PC-3 (cell line): ENCODE measurements at regions not wholly inside any gene's neighbourhood (a gene's known extent, or its start where the extent isn't known, plus 50 kb on each side); places are given as distances from the start of the nearest gene placed in this dataset.

Source experiments
- ATAC-seq: fragments of 200-7000 bp; cut with Tn5 transposase; 2 replicates; pipeline ENCODE4 v1.9.1; 2020; ENCODE audit warnings: mild to moderate bottlenecking, moderate library complexity
- BruUV-seq: library from RNA; stranded (reverse); fragments of 400-500 nt; replicated peaks from 2 replicates; lab custom pipeline; 2021; lab: Mats Ljungman, UMichigan
- CTCF ChIA-PET: fragments of 300-600 bp; sonication (Branson Sonifier 250); formaldehyde crosslinking; loops from one replicate; lab custom pipeline; 2022; ENCODE audit warnings: antibody characterized with exemption; lab: Charles Lee
- POLR2A ChIA-PET: fragments of 300-600 bp; sonication (Branson Sonifier 250); formaldehyde crosslinking; loops from one replicate; lab custom pipeline; 2022; ENCODE audit warnings: antibody characterized with exemption; ENCODE audit not compliant: unreplicated experiment; lab: Charles Lee
- DNase-seq: peaks from one replicate; pipeline ENCODE4 v3.0.0-alpha.2; 2015
- H2AFZ ChIP-seq: fragments of 300-600 bp; sonication (generic); 2 replicates; pipeline ENCODE4 v1.6.0; 2016; ENCODE audit warnings: antibody characterized with exemption, low read length
- H3F3A ChIP-seq: fragments of 300-600 bp; sonication (generic); one replicate; pipeline ENCODE4 v1.6.0; 2017; ENCODE audit warnings: antibody characterized with exemption, low read length, control low read depth, mild to moderate bottlenecking; ENCODE audit not compliant: unreplicated experiment
- H3K27ac ChIP-seq: fragments of 300-600 bp; sonication (generic); 2 replicates; pipeline ENCODE4 v1.5.1; 2016; ENCODE audit warnings: mild to moderate bottlenecking, low read length
- H3K27me3 ChIP-seq: fragments of 300-600 bp; sonication (generic); 2 replicates; pipeline ENCODE4 v1.6.1; 2016; ENCODE audit warnings: low read length, mixed read lengths
- H3K36me3 ChIP-seq: fragments of 300-600 bp; sonication (generic); 2 replicates; pipeline ENCODE4 v1.6.1; 2016; ENCODE audit warnings: low read depth, mixed run types, low read length, mixed read lengths
- H3K4me1 ChIP-seq: fragments of 300-600 bp; sonication (generic); 2 replicates; pipeline ENCODE4 v1.5.1; 2016; ENCODE audit warnings: low read length; ENCODE audit not compliant: insufficient read depth
- H3K4me2 ChIP-seq: fragments of 300-600 bp; sonication (generic); 2 replicates; pipeline ENCODE4 v1.6.0; 2016; ENCODE audit warnings: low read length
- H3K4me3 ChIP-seq: fragments of 300-600 bp; sonication (generic); 2 replicates; pipeline ENCODE4 v1.5.1; 2016; ENCODE audit warnings: mild to moderate bottlenecking, low read length, mixed read lengths
- H3K79me2 ChIP-seq: fragments of 300-600 bp; sonication (generic); 2 replicates; pipeline ENCODE4 v1.6.1; 2017; ENCODE audit warnings: low read length, mixed read lengths
- H3K9ac ChIP-seq: fragments of 300-600 bp; sonication (generic); 2 replicates; pipeline ENCODE4 v1.6.0; 2016; ENCODE audit warnings: mild to moderate bottlenecking, low read length
- H3K9me2 ChIP-seq: fragments of 300-600 bp; sonication (generic); replicated peaks from 2 replicates; pipeline ENCODE4 v1.6.1; 2016; ENCODE audit warnings: mixed run types, low read length, mixed read lengths
- H3K9me3 ChIP-seq: fragments of 300-600 bp; sonication (generic); 2 replicates; pipeline ENCODE4 v1.6.1; 2016; ENCODE audit warnings: low read length, mixed read lengths
- H4K20me1 ChIP-seq: fragments of 300-600 bp; sonication (generic); 2 replicates; pipeline ENCODE4 v1.6.1; 2016; ENCODE audit warnings: low read length, mixed read lengths
- CTCF ChIP-seq: fragments of 300-600 bp; sonication (generic); conservative IDR thresholded peaks from 2 replicates; pipeline ENCODE4 v1.5.1; 2017; ENCODE audit warnings: antibody characterized with exemption, low read depth, mild to moderate bottlenecking, low read length
- EZH2 ChIP-seq: fragments of 300-600 bp; sonication (generic); IDR thresholded peaks from one replicate; pipeline ENCODE4 v1.6.1; 2017; ENCODE audit warnings: antibody characterized with exemption, mild to moderate bottlenecking, low read length; ENCODE audit not compliant: unreplicated experiment
- EZH2phosphoT487 ChIP-seq: fragments of 300-600 bp; sonication (generic); IDR thresholded peaks from 2 replicates; pipeline ENCODE4 v1.6.1; 2018; ENCODE audit warnings: mild to moderate bottlenecking, antibody characterized with exemption, low read length, borderline replicate concordance
- intact Hi-C: fragments of 100-400 bp; cut with micrococcal nuclease; formaldehyde crosslinking; loops from 2 replicates; pipeline ENCODE4 v1.9.0; 2023

DNA sequence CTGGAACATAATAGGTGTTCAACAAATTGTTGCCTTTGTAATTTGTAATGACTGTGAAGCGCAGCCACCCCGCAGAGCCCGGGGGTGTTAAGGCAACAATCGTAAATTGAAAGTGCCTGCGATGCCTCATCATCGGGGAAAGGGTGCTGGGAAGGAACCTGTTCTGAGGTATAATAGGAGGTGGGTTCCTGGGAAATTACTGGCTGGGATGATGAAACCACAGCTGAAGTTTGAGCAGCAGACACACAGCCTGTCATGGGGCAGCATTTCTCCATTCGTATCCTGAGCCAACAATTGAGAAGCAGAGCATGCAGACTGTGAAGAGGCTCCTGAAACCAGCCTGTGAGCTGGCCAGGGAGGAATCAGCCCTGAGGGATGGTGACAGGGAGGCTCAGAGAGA is 404.0 kb upstream of the MYT1L start:
- intact Hi-C loops, result no loop called here
- no TSS peak for BruUV-seq
- DNase-seq (no peak), ATAC-seq (no peak)
- ChIA-PET CTCF (no interaction called here), POLR2A (no interaction called here)
- Histone ChIP-seq H3F3A (no peaks in the 10 kb centered on the region), H4K20me1 (no peaks in the 10 kb centered on the region), H3K9me3 (no peaks in the 10 kb centered on the region), H3K4me1 (no peaks in the 10 kb centered on the region), H3K4me2 (no peak overlapping the region), H3K9ac (no peak overlapping the region), H3K79me2 (no peaks in the 10 kb centered on the region), H3K27ac (no peak overlapping the region), H2AFZ (no peak overlapping the region), H3K4me3 (no peak overlapping the region), H3K9me2 (no peaks in the 10 kb centered on the region), H3K36me3 (no peaks in the 10 kb centered on the region), H3K27me3 (peaks cover 49% of the 10 kb centered on the region)
- TF ChIP-seq EZH2phosphoT487 (no peak), CTCF (no peak), EZH2 (no peak)

DNA sequence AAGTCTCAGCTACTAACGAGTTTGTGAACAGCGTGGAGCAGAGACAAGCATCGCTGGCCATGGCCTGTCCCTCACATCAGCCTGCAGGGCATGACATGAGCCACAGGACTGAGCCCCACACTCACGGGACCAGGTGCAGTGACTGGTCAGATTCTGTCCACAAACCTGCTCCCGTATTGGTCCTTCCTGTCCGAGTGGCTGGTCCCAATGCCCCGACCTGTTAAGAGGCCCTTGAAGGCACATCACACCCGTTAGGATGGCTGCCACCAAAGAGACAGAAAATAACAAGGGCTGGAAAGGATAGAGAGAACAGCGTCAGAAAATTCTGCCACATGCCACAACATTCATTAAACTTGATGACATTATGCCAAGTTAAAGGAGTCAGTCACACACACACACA is 403.2 kb upstream of the MYT1L start:
- no peak overlapping the region for H3K27ac ChIP-seq
- no peak for ATAC-seq
- H2AFZ ChIP-seq, result no peak overlapping the region
- H3K79me2 ChIP-seq, result no peaks in the 10 kb centered on the region
- no peak for DNase-seq
- no peak overlapping the region for H3K9ac ChIP-seq
- H3K4me3 ChIP-seq, result no peak overlapping the region
- no peaks in the 10 kb centered on the region for H3K9me3 ChIP-seq
- H3K36me3 ChIP-seq, result no peaks in the 10 kb centered on the region
- no peaks in the 10 kb centered on the region for H4K20me1 ChIP-seq
- intact Hi-C loops, result no loop called here
- ChIA-PET CTCF (no interaction called here), POLR2A (no interaction called here)
- BruUV-seq, result no TSS peak
- no peaks in the 10 kb centered on the region for H3K4me1 ChIP-seq
- no peaks in the 10 kb centered on the region for H3F3A ChIP-seq
- peaks cover 56% of the 10 kb centered on the region for H3K27me3 ChIP-seq
- H3K4me2 ChIP-seq, result no peak overlapping the region
- no peak for TF ChIP-seq EZH2
- no peak for TF ChIP-seq EZH2phosphoT487
- no peak for TF ChIP-seq CTCF
- no peaks in the 10 kb centered on the region for H3K9me2 ChIP-seq

DNA sequence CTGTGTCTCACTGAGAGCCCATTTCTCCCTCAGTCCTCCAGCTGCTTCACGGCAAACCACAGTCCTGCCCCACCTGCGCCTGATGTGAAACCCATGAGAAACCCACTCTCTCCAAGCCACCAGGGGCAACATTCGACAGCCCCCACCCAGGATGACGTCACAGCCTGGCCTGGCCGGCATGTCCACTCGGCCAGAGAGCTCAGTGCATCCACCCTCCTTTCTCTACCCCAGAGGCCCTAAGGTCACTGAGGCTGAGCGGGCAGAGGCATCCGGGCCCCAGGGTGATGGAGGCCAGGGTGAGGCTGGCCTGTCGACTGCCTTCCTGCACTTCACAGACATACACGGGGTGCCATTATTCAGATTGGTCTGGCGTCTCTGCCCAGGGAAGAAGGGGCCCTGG is 402.7 kb upstream of the MYT1L start:
- Histone ChIP-seq H3K79me2 (no peaks in the 10 kb centered on the region), H3K9me2 (no peaks in the 10 kb centered on the region), H2AFZ (no peak overlapping the region), H3K4me3 (no peak overlapping the region), H3K27ac (no peak overlapping the region), H3K9me3 (no peaks in the 10 kb centered on the region), H3K4me2 (no peak overlapping the region), H4K20me1 (no peaks in the 10 kb centered on the region), H3F3A (no peaks in the 10 kb centered on the region), H3K27me3 (peaks cover 61% of the 10 kb centered on the region), H3K36me3 (no peaks in the 10 kb centered on the region), H3K4me1 (no peaks in the 10 kb centered on the region), H3K9ac (no peak overlapping the region)
- BruUV-seq, result no TSS peak
- CTCF ChIA-PET, result no interaction called here
- intact Hi-C loops, result no loop called here
- DNase-seq (no peak), ATAC-seq (no peak)
- POLR2A ChIA-PET, result no interaction called here
- TF ChIP-seq EZH2phosphoT487 (no peak), CTCF (no peak), EZH2 (no peak)
